Osteoblast (primary cell): ENCODE measurements at regions not wholly inside any gene's neighbourhood (a gene's known extent, or its start where the extent isn't known, plus 50 kb on each side); places are given as distances from the start of the nearest gene placed in this dataset.
A peak's percentile ranks its signal among the peaks of the same experiment; 100 is the strongest.

Source experiments
- DNase-seq: peaks from one replicate; pipeline ENCODE4 v3.0.0; 2011; ENCODE audit warnings: low spot score, mixed read lengths; ENCODE audit not compliant: insufficient read length; ENCODE audit errors: missing footprints
- H2AFZ ChIP-seq: 2 replicates; pipeline ENCODE4 v1.6.0; 2011; ENCODE audit warnings: mild to moderate bottlenecking, low read length
- H3K27ac ChIP-seq: 2 replicates; pipeline ENCODE4 v1.5.1; 2011; ENCODE audit warnings: mild to moderate bottlenecking, low read depth, low read length, moderate library complexity
- H3K27me3 ChIP-seq: 2 replicates; pipeline ENCODE4 v1.6.0; 2012; ENCODE audit warnings: mild to moderate bottlenecking, control low read depth, inconsistent platforms, low read length, moderate library complexity; ENCODE audit not compliant: insufficient read depth
- H3K36me3 ChIP-seq: 2 replicates; pipeline ENCODE4 v1.5.1; 2011; ENCODE audit warnings: mild to moderate bottlenecking, low read length, control low read depth, moderate library complexity; ENCODE audit not compliant: insufficient read depth
- H3K4me1 ChIP-seq: 2 replicates; pipeline ENCODE4 v1.5.1; 2011; ENCODE audit warnings: mild to moderate bottlenecking, low read length, control low read depth, moderate library complexity; ENCODE audit not compliant: insufficient read depth
- H3K4me2 ChIP-seq: 2 replicates; pipeline ENCODE4 v1.6.0; 2011; ENCODE audit warnings: mild to moderate bottlenecking, low read length; ENCODE audit not compliant: insufficient read depth
- H3K4me3 ChIP-seq: fragments of 200-600 bp; sonication (generic); 3 replicates; pipeline ENCODE4 v1.5.1; 2012; ENCODE audit warnings: mild to moderate bottlenecking, low read length, inconsistent platforms; ENCODE audit not compliant: insufficient read depth
- H3K79me2 ChIP-seq: 2 replicates; pipeline ENCODE4 v1.6.0; 2012; ENCODE audit warnings: mild to moderate bottlenecking, low read length, control low read depth, inconsistent platforms; ENCODE audit not compliant: insufficient read depth
- H3K9me3 ChIP-seq: 2 replicates; pipeline ENCODE4 v1.5.1; 2011; ENCODE audit warnings: low read depth, low read length, control low read depth
- H4K20me1 ChIP-seq: 2 replicates; pipeline ENCODE4 v1.6.0; 2012; ENCODE audit warnings: mild to moderate bottlenecking, low read length, control low read depth; ENCODE audit not compliant: insufficient read depth
- CTCF ChIP-seq: IDR thresholded peaks from 2 replicates; pipeline ENCODE4 v1.5.1; 2011; ENCODE audit warnings: mild to moderate bottlenecking, low read depth, low read length, moderate library complexity; ENCODE audit errors: extremely low read depth

- no peak overlapping the region for H3K27ac ChIP-seq
- DNase-seq, result no peak
- H3K9me3 ChIP-seq, result no peaks in the 10 kb centered on the region
- no peak overlapping the region for H3K4me3 ChIP-seq
- no peak for TF ChIP-seq CTCF
- H3K4me1 ChIP-seq, result peaks cover 2% of the 10 kb centered on the region
- no peaks in the 10 kb centered on the region for H3K79me2 ChIP-seq
- no peaks in the 10 kb centered on the region for H3K36me3 ChIP-seq
- no peaks in the 10 kb centered on the region for H4K20me1 ChIP-seq
- no peak overlapping the region for H2AFZ ChIP-seq
- no peak overlapping the region for H3K4me2 ChIP-seq
- H3K27me3 ChIP-seq, result no peaks in the 10 kb centered on the region
Measured at GRCh38 chr4:123327846-123328429, 68.7 kb upstream of the SPRY1 start.

GRCh38 chr4:123338715-123339114, 57.9 kb upstream of the SPRY1 start:
- H3K79me2 ChIP-seq, result no peaks in the 10 kb centered on the region
- no peaks in the 10 kb centered on the region for H3K9me3 ChIP-seq
- peaks cover 11% of the 10 kb centered on the region for H3K4me1 ChIP-seq
- H4K20me1 ChIP-seq, result no peaks in the 10 kb centered on the region
- no peak overlapping the region for H3K4me2 ChIP-seq
- no peaks in the 10 kb centered on the region for H3K36me3 ChIP-seq
- no peak overlapping the region for H3K4me3 ChIP-seq
- no peaks in the 10 kb centered on the region for H3K27me3 ChIP-seq
- TF ChIP-seq CTCF, result no peak
- DNase-seq, result no peak
- H2AFZ ChIP-seq, result no peak overlapping the region
- H3K27ac ChIP-seq, result no peak overlapping the region

- H3K79me2 ChIP-seq, result no peaks in the 10 kb centered on the region
- DNase-seq, result no peak
- peak overlapping the region; percentile 7 for H3K4me2 ChIP-seq
- H3K4me3 ChIP-seq, result no peak overlapping the region
- no peak for TF ChIP-seq CTCF
- H2AFZ ChIP-seq, result peak overlapping the region; percentile 62
- H3K27ac ChIP-seq, result peak overlapping the region; percentile 7
- no peaks in the 10 kb centered on the region for H3K36me3 ChIP-seq
- H3K27me3 ChIP-seq, result no peaks in the 10 kb centered on the region
- H3K4me1 ChIP-seq, result peaks cover 11% of the 10 kb centered on the region
- no peaks in the 10 kb centered on the region for H3K9me3 ChIP-seq
- H4K20me1 ChIP-seq, result no peaks in the 10 kb centered on the region
Measured at GRCh38 chr4:123339507-123340380, 56.9 kb upstream of the SPRY1 start.

GRCh38 chr4:123340381-123340701, 56.3 kb upstream of the SPRY1 start:
- Histone ChIP-seq H2AFZ (peak overlapping the region; percentile 62), H3K27me3 (peaks cover 2% of the 10 kb centered on the region), H4K20me1 (no peaks in the 10 kb centered on the region), H3K79me2 (no peaks in the 10 kb centered on the region), H3K4me1 (peaks cover 11% of the 10 kb centered on the region), H3K9me3 (no peaks in the 10 kb centered on the region), H3K27ac (peak overlapping the region; percentile 7), H3K4me2 (peak overlapping the region; percentile 7), H3K36me3 (no peaks in the 10 kb centered on the region), H3K4me3 (no peak overlapping the region)
- peak; percentile 96 for DNase-seq
- TF ChIP-seq CTCF, result no peak
